Natural killer cell (primary cell): ENCODE measurements at regions not wholly inside any gene's neighbourhood (a gene's known extent, or its start where the extent isn't known, plus 50 kb on each side); places are given as distances from the start of the nearest gene placed in this dataset.

Source experiments
- ATAC-seq, 3 donors: fragments of 150-1000 bp in 2 of 3; fragments of 200-7000 bp in 1 of 3; cut with Tn5 transposase; 1 replicate in 1 of 3; 2 replicates in 2 of 3; pipeline ENCODE4 v1.10.0; 2021; ENCODE audit warnings: mild to moderate bottlenecking in 2 of 3, moderate library complexity in 2 of 3
- DNase-seq, 2 donors: peaks; one replicate each; pipeline versions ENCODE4 v3.0.0 to v3.0.0-alpha.2; 2013 to 2021; ENCODE audit warnings: mixed read lengths in 1 of 2
- H3K27ac ChIP-seq: one replicate; pipeline ENCODE4 v1.5.1; 2013; ENCODE audit warnings: mild to moderate bottlenecking, low read length
- H3K27me3 ChIP-seq: one replicate; pipeline ENCODE4 v1.6.1; 2013; ENCODE audit warnings: low read length; ENCODE audit not compliant: control insufficient read depth, insufficient read depth
- H3K36me3 ChIP-seq: one replicate; pipeline ENCODE4 v1.6.1; 2013; ENCODE audit warnings: low read length; ENCODE audit not compliant: control insufficient read depth, insufficient read depth
- H3K4me1 ChIP-seq: one replicate; pipeline ENCODE4 v1.6.1; 2013; ENCODE audit warnings: low read length; ENCODE audit not compliant: control insufficient read depth, insufficient read depth
- H3K4me3 ChIP-seq: one replicate; pipeline ENCODE4 v1.5.1; 2013; ENCODE audit warnings: low read length
- H3K9me3 ChIP-seq: one replicate; pipeline ENCODE4 v1.6.1; 2013; ENCODE audit warnings: low read length; ENCODE audit not compliant: control insufficient read depth, insufficient read depth
- H3K27ac Mint-ChIP-seq, 2 donors: one replicate each; pipeline ENCODE4 v1.8.0; 2022; ENCODE audit warnings: mild to moderate bottlenecking in 2 of 2, mixed read lengths in 2 of 2, moderate library complexity in 1 of 2
- H3K27me3 Mint-ChIP-seq, 2 donors: one replicate each; pipeline ENCODE4 v1.8.0; 2022; ENCODE audit warnings: low read depth in 2 of 2, mixed read lengths in 2 of 2
- H3K36me3 Mint-ChIP-seq: one replicate; pipeline ENCODE4 v1.8.0; 2022; ENCODE audit warnings: mixed read lengths
- H3K4me1 Mint-ChIP-seq, 2 donors: one replicate each; pipeline ENCODE4 v1.8.0; 2022; ENCODE audit warnings: mixed read lengths in 2 of 2
- H3K4me3 Mint-ChIP-seq: one replicate; pipeline ENCODE4 v1.8.0; 2022; ENCODE audit warnings: mild to moderate bottlenecking, moderate library complexity, mixed read lengths
- H3K9me3 Mint-ChIP-seq, 2 donors: one replicate each; pipeline ENCODE4 v1.8.0; 2022; ENCODE audit warnings: mixed read lengths in 2 of 2
- WGBS: methylation state at CpG from one replicate; pipeline ENCODE4 v1.1.7; 2013; ENCODE audit warnings: missing lambda C conversion rate; ENCODE audit not compliant: insufficient coverage; 5-methylcytosine and 5-hydroxymethylcytosine counted together
- intact Hi-C: fragments of 100-400 bp; cut with micrococcal nuclease; formaldehyde crosslinking; loops from one replicate; pipeline ENCODE4 v1.14.2; 2022
- TF ChIP-seq, protein P1 (sequence below): fragments of 200-600 bp; IDR thresholded peaks from one replicate; pipeline ENCODE4 v1.8.0; 2022; ENCODE audit warnings: antibody characterized with exemption

DNA sequence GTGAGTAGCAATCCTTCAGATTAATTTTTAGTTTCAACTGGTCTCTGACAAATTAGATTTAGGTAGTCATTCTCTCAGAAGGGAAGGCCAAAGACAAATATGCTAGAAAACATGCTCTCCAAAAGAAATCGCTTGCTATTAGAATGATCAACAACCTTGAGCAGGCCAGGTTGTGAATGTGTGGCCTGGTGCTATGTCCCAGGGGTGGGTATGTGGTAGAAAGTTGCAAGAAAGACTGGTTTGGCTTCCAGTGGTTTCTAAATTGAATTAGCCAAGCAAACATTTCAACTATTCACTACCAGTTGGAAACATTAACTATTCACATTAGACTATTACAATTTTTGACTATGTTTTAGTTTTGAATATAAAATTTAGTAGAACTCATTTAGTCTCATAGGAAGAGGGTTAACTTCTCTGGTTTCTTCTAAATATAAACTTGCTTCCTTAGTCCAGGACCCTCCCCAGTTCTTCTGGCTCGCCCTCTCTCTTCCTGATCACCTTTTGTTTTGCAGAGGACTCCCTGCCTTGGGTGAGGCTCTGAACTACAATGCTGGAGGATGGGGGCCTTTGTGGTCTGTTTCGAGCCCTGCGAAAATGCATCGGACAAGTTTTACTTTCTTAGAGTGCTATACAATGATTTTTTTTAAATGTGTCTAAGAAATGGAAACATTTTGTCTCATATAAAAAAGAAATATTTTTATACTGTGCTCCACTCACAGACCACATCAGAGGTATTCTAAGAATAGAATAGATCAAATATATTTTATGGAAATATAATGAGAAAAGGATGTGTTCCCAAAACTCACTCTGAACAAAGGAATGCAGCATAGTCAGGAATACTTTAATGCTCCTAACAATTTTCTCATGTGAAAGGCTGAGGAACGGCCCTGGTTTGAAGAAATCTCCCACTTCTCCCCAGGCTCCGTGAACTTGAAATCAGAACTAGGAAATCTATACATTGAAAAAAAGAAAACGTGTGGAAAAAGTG lies 375.0 kb upstream of the ZEB2 start:
- peaks cover 0 to 6% of the 10 kb centered on the region in 2 donors for H3K4me1 Mint-ChIP-seq
- no peak overlapping the region for H3K27ac ChIP-seq
- intact Hi-C loops = loop anchor here (5.0 kb wide), 1 partner anchor 373 kb away; the partner anchor contains the start of gene ZEB2
- H3K27me3 ChIP-seq = no peaks in the 10 kb centered on the region
- H3K4me1 ChIP-seq = no peaks in the 10 kb centered on the region
- no peaks in the 10 kb centered on the region for H3K36me3 Mint-ChIP-seq
- TF ChIP-seq, protein P1, sequence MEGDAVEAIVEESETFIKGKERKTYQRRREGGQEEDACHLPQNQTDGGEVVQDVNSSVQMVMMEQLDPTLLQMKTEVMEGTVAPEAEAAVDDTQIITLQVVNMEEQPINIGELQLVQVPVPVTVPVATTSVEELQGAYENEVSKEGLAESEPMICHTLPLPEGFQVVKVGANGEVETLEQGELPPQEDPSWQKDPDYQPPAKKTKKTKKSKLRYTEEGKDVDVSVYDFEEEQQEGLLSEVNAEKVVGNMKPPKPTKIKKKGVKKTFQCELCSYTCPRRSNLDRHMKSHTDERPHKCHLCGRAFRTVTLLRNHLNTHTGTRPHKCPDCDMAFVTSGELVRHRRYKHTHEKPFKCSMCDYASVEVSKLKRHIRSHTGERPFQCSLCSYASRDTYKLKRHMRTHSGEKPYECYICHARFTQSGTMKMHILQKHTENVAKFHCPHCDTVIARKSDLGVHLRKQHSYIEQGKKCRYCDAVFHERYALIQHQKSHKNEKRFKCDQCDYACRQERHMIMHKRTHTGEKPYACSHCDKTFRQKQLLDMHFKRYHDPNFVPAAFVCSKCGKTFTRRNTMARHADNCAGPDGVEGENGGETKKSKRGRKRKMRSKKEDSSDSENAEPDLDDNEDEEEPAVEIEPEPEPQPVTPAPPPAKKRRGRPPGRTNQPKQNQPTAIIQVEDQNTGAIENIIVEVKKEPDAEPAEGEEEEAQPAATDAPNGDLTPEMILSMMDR = no peak
- 91% methylated on average over 7 of the region's 8 CpGs for WGBS
- H3K27ac Mint-ChIP-seq = no peak overlapping the region
- H3K9me3 ChIP-seq = no peaks in the 10 kb centered on the region
- H3K9me3 Mint-ChIP-seq = no peaks in the 10 kb centered on the region
- no peaks in the 10 kb centered on the region for H3K27me3 Mint-ChIP-seq
- H3K4me3 ChIP-seq = no peak overlapping the region
- ATAC-seq = no peak
- no peak for DNase-seq
- H3K4me3 Mint-ChIP-seq = no peak overlapping the region
- H3K36me3 ChIP-seq = no peaks in the 10 kb centered on the region

DNA sequence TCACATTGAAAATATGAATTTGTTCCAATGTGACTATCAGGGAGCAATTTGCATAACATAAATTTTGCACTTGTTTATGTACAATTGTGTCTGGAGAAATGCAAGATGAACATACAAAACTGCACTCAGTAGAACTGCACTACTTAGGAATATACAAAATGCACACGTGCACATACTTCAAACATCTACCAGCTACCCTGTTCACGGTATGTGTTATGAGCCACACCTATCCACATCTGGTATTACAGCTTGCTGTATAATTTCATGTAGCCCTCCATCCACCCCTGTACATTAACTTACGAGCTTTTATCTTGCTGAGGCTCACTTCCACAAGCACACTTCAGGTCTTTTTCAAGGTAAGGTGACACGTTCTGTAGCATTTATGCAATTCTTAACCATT lies 373.5 kb upstream of the ZEB2 start:
- ATAC-seq = no peak
- intact Hi-C loops = loop anchor here (5.0 kb wide), 1 partner anchor 371 kb away; the partner anchor contains the start of gene ZEB2
- DNase-seq = no peak
- peaks cover 0 to 6% of the 10 kb centered on the region in 2 donors for H3K4me1 Mint-ChIP-seq
- H3K4me1 ChIP-seq = no peaks in the 10 kb centered on the region
- TF ChIP-seq, protein P1 = no peak
- H3K36me3 ChIP-seq = no peaks in the 10 kb centered on the region
- no peak overlapping the region for H3K27ac Mint-ChIP-seq
- H3K27me3 Mint-ChIP-seq = no peaks in the 10 kb centered on the region
- no peak overlapping the region for H3K4me3 Mint-ChIP-seq
- H3K27ac ChIP-seq = no peak overlapping the region
- no peaks in the 10 kb centered on the region for H3K36me3 Mint-ChIP-seq
- H3K27me3 ChIP-seq = no peaks in the 10 kb centered on the region
- H3K4me3 ChIP-seq = no peak overlapping the region
- no peaks in the 10 kb centered on the region for H3K9me3 Mint-ChIP-seq
- H3K9me3 ChIP-seq = no peaks in the 10 kb centered on the region
- 93% methylated on average over 4 of the region's 4 CpGs for WGBS

DNA sequence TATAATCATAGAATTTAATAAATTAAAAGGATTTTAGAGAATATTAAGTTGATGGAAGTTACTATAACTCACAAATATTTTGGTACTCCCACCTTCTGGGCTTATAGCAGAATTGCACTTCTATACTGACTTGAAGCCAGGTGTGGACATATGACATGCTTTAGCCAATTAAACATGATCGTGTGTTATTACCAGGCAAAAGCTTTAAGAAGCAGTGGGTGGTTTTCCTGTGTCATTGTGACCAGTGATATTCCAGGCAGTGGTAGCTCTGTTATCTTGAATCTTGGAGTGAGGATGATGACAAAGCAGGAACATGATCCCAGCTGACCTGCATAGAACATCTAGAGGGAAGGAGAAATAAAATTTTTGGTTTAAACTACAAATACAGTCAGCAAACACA lies 370.9 kb upstream of the ZEB2 start:
- Mint-ChIP-seq H3K4me1 (peaks cover 0 to 6% of the 10 kb centered on the region in 2 donors), H3K27me3 (no peaks in the 10 kb centered on the region), H3K9me3 (no peaks in the 10 kb centered on the region), H3K36me3 (no peaks in the 10 kb centered on the region), H3K27ac (no peak overlapping the region), H3K4me3 (no peak overlapping the region)
- DNase-seq (peak in 1 of 2 donors; percentile 23), ATAC-seq (peak; percentile 75 to 94 (median 93))
- intact Hi-C loops = loop anchor here (5.0 kb wide), 1 partner anchor 369 kb away; the partner anchor contains the start of gene ZEB2
- H3K4me1 ChIP-seq = no peaks in the 10 kb centered on the region
- TF ChIP-seq, protein P1 = no peak
- no peak overlapping the region for H3K4me3 ChIP-seq
- H3K27ac ChIP-seq = no peak overlapping the region
- no peaks in the 10 kb centered on the region for H3K27me3 ChIP-seq
- no peaks in the 10 kb centered on the region for H3K36me3 ChIP-seq
- H3K9me3 ChIP-seq = no peaks in the 10 kb centered on the region
- 0% methylated on average over 1 of the region's 1 CpG for WGBS
